GM12878 (cell line): ENCODE measurements at regions not wholly inside any gene's neighbourhood (a gene's known extent, or its start where the extent isn't known, plus 50 kb on each side); places are given as distances from the start of the nearest gene placed in this dataset.
A peak's percentile ranks its signal among the peaks of the same experiment; 100 is the strongest.

Experiments used
- ATAC-seq: fragments of 200-7000 bp; cut with Tn5 transposase; 3 replicates; pipeline ENCODE4 v1.9.1; 2020; ENCODE audit warnings: mild to moderate bottlenecking, moderate library complexity
- BruUV-seq: library from RNA; stranded (reverse); fragments of 400-500 nt; replicated peaks from 2 replicates; lab custom pipeline; 2021; lab: Mats Ljungman, UMichigan
- CTCF ChIA-PET: fragments of 300-600 bp; sonication (Branson Sonifier 250); formaldehyde crosslinking; extraction: SDS; loops from one replicate; lab custom pipeline; 2021; ENCODE audit warnings: inconsistent platforms; lab: Yijun Ruan, JAX
- POLR2A ChIA-PET: fragments of 350-600 bp; formaldehyde crosslinking; extraction: SDS; loops from one replicate; lab custom pipeline; 2021; ENCODE audit warnings: inconsistent platforms; lab: Charles Lee
- RAD21 ChIA-PET: fragments of 300-600 bp; sonication (Branson Sonifier 250); formaldehyde crosslinking; loops from one replicate; lab custom pipeline; 2023; ENCODE audit warnings: antibody characterized with exemption; ENCODE audit not compliant: unreplicated experiment; lab: Charles Lee
- SMC1A ChIA-PET: fragments of 300-600 bp; sonication (Branson Sonifier 250); formaldehyde crosslinking; loops from one replicate; lab custom pipeline; 2023; ENCODE audit not compliant: unreplicated experiment, uncharacterized antibody; lab: Charles Lee
- DNase-seq: peaks from one replicate; pipeline ENCODE4 v3.0.0-alpha.2; 2011; ENCODE audit warnings: low read depth, low spot score
- FAIRE-seq: peaks from 3 replicates; lab custom pipeline; 2011; peaks lifted over from hg19 to GRCh38; lab: Jason Lieb, UNC
- H2AFZ ChIP-seq: 2 replicates; pipeline ENCODE4 v1.6.0; 2011; ENCODE audit warnings: low read depth, low read length, control low read depth; ENCODE audit not compliant: control insufficient read depth
- H3K27ac ChIP-seq: 2 replicates; pipeline ENCODE4 v1.5.1; 2011; ENCODE audit warnings: control low read depth; ENCODE audit not compliant: control insufficient read depth, insufficient read depth
- H3K27me3 ChIP-seq, 2 experiments: replicated peaks in 1 of 2; 2 replicates each; pipeline versions ENCODE4 v1.6.0 to v1.6.1; 2011; ENCODE audit warnings: low read length in 1 of 2; ENCODE audit not compliant: control insufficient read depth in 2 of 2, insufficient read depth in 2 of 2
- H3K36me3 ChIP-seq, 2 experiments: 2 replicates each; pipeline ENCODE4 v1.5.1; 2011; ENCODE audit warnings: low read length in 1 of 2; ENCODE audit not compliant: control insufficient read depth in 2 of 2, insufficient read depth in 2 of 2
- H3K4me1 ChIP-seq: 2 replicates; pipeline ENCODE4 v1.6.1; 2011; ENCODE audit warnings: mild to moderate bottlenecking, low read length, moderate library complexity, mixed read lengths; ENCODE audit not compliant: control insufficient read depth, insufficient read depth
- H3K4me2 ChIP-seq: 2 replicates; pipeline ENCODE4 v1.6.0; 2011; ENCODE audit warnings: control low read depth; ENCODE audit not compliant: control insufficient read depth, insufficient read depth
- H3K4me3 ChIP-seq: fragments of 200-600 bp; sonication (generic); 2 replicates; pipeline ENCODE4 v1.5.1; 2016
- H3K79me2 ChIP-seq: 2 replicates; pipeline ENCODE4 v1.6.0; 2011; ENCODE audit warnings: low read length; ENCODE audit not compliant: control insufficient read depth, insufficient read depth
- H3K9ac ChIP-seq: 2 replicates; pipeline ENCODE4 v1.8.0; 2011; ENCODE audit warnings: low read length, control low read depth, mixed read lengths; ENCODE audit not compliant: control insufficient read depth, insufficient read depth
- H3K9me3 ChIP-seq: replicated peaks from 3 replicates; pipeline ENCODE4 v1.5.1; 2011; ENCODE audit warnings: mild to moderate bottlenecking, low read length; ENCODE audit not compliant: control insufficient read depth, insufficient read depth
- H4K20me1 ChIP-seq: 2 replicates; pipeline ENCODE4 v1.6.0; 2011; ENCODE audit not compliant: control insufficient read depth, insufficient read depth
- CEBPB ChIP-seq, 2 experiments: fragments of 150-350 bp in 1 of 2; IDR thresholded peaks; 2 replicates each; pipeline ENCODE4 v1.6.1; 2012 to 2014; ENCODE audit warnings: low read depth in 2 of 2, low read length in 2 of 2, borderline replicate concordance in 1 of 2, inconsistent platforms in 1 of 2
- DPF2 ChIP-seq: fragments of 450-650 bp; IDR thresholded peaks from 2 replicates; pipeline ENCODE4 v1.6.1; 2017; ENCODE audit warnings: mild to moderate bottlenecking
- MYB ChIP-seq: fragments of 150-350 bp; IDR thresholded peaks from 2 replicates; pipeline ENCODE4 v1.6.1; 2014; ENCODE audit warnings: mild to moderate bottlenecking, low read depth, low read length, borderline replicate concordance
- RCOR1 ChIP-seq: conservative IDR thresholded peaks from 2 replicates; pipeline ENCODE4 v1.6.1; 2012; ENCODE audit warnings: low read depth, low read length, improper control_type of control experiment
- SIX5 ChIP-seq: IDR thresholded peaks from 2 replicates; pipeline ENCODE4 v1.6.1; 2011; ENCODE audit warnings: mild to moderate bottlenecking, low read depth, low read length, moderate library complexity; ENCODE audit not compliant: severe bottlenecking
- SPI1 ChIP-seq: IDR thresholded peaks from 2 replicates; pipeline ENCODE4 v1.6.1; 2011; ENCODE audit warnings: low read depth, mild to moderate bottlenecking, low read length, moderate library complexity, borderline replicate concordance; ENCODE audit not compliant: insufficient read depth
- ZNF622 ChIP-seq: fragments of 450-650 bp; IDR thresholded peaks from 2 replicates; pipeline ENCODE4 v1.6.1; 2017; ENCODE audit warnings: mild to moderate bottlenecking, inconsistent platforms
- WGBS: methylation state at CpG from one replicate; pipeline ENCODE4 v1.1.6; 2016; ENCODE audit warnings: low lambda C conversion rate; ENCODE audit not compliant: insufficient replicate concordance, insufficient coverage; ENCODE audit errors: missing lambda C conversion rate; 5-methylcytosine and 5-hydroxymethylcytosine counted together
- in situ Hi-C: fragments of 300-500 bp; cut with MboI; formaldehyde crosslinking; loops from 9 replicates; pipeline ENCODE4 v1.14.3; 2018; ENCODE audit warnings: mixed read lengths
- intact Hi-C: fragments of 100-400 bp; cut with micrococcal nuclease; formaldehyde crosslinking; loops from one replicate; pipeline ENCODE4 v1.14.2; 2022; ENCODE audit not compliant: unreplicated experiment

DNA sequence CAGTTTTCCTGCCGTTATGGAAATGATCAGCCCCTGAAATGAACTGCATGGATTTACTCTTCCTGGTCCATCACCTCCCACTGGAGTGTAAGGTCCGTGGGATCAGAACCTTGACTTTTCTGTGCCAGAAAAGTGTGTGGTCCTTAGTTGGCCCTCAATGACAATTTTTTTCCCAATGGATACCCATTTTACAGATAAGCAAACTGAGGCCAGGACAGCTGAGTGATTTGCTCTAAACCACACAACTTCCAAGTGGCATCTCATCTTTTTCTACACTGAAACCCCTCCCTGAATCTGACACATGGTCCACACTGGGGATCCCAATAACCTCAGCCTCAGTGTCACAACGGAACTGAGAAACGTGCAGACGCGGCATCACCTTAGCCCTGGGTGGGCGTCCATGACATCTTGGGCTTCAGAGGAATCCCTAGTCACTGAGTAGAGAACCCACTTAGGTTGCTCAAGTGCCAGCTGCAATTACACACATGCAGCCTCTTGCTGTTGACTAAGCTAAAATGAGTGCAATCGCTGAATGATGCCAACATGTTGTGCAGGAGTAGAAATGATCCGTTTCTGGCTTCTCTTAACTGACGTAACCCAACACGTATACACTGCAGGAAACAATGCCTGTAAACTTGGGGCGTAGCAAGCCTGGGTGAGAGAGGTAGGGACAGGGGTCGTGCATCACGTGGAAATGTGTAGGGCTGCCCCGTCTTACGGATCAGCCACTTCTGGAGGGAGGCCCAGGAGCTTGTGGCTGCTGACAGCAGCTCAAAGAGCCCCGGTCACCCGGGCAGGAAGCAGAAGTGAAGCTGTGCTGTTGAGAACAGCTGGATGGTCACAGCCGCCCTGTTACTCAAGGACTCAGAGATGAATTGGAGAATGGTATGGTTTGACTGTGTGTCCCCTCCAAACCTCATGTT, 136.3 kb downstream of the SHANK2 start:
- Histone ChIP-seq H4K20me1 (no peaks in the 10 kb centered on the region), H3K9me3 (no peaks in the 10 kb centered on the region), H3K9ac (no peak overlapping the region), H2AFZ (no peak overlapping the region), H3K4me2 (no peak overlapping the region), H3K27ac (no peak overlapping the region), H3K4me3 (no peak overlapping the region), H3K27me3 (peaks cover 0 to 2% of the 10 kb centered on the region in 2 experiments; a peak in 2 of 4 replicates), H3K4me1 (peaks cover 8% of the 10 kb centered on the region), H3K79me2 (no peaks in the 10 kb centered on the region), H3K36me3 (no peaks in the 10 kb centered on the region)
- ChIA-PET RAD21 (no interaction called here), SMC1A (no interaction called here), CTCF (no interaction called here), POLR2A (no interaction called here)
- BruUV-seq = no TSS peak
- WGBS = 38% methylated on average over 19 of the region's 19 CpGs
- DNase-seq (no peak), FAIRE-seq (no peak), ATAC-seq (peak; percentile 21; the same call in 1 of the 3 replicates)
- in situ Hi-C loops (no loop called here), intact Hi-C loops (no loop called here)
- TF ChIP-seq SIX5 = no peak
- TF ChIP-seq MYB = no peak
- TF ChIP-seq ZNF622 = no peak
- TF ChIP-seq RCOR1 = no peak
- no peak for TF ChIP-seq DPF2
- TF ChIP-seq CEBPB (IDR thresholded peaks at IDR 0.05; ENCODE audit: borderline replicate concordance in 1 of 2, low read depth in 2 of 2, low read length in 2 of 2) = no peak
- TF ChIP-seq SPI1 = no peak
